ENCODE measurements at regions not wholly inside any gene's neighbourhood (a gene's known extent, or its start where the extent isn't known, plus 50 kb on each side); places are given as distances from the start of the nearest gene placed in this dataset.

DNA sequence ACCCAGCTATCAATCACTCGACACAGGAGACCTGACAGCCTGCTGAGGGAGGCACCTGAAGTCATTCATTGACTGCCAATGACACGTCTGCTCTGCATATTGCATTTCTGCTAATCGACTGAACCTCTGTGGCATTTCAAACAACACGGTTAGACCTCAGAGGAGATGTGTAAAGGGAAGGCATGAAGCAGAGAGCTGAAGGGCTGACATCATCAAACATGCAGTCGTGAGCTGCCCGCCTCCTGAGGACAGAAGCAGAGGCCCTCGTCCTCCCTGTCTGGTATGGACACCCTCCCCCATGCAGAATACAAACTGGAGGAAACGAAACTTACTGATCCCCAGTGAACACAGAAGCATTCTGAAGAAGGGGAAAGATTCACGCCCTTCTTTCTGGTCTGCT lies 462.6 kb upstream of the MGMT start:
- H3K27me3 ChIP-seq = no peaks in the 10 kb centered on the region
- 59 to 77% methylated on average over 6 to 9 of the region's 9 CpGs for WGBS, 2 donors
- H3K4me1 ChIP-seq = no peaks in the 10 kb centered on the region
- intact Hi-C loops (cut with DNase I) = no loop called here
- H3K36me3 ChIP-seq = no peaks in the 10 kb centered on the region
- H3K4me3 ChIP-seq = no peak overlapping the region
- no peak for DNase-seq
- H3K9me3 ChIP-seq = peaks cover 0 to 10% (median 0%) of the 10 kb centered on the region in 3 donors
- no peak for TF ChIP-seq POLR2A (IDR thresholded peaks at IDR 0.05)
- TF ChIP-seq, protein P1, sequence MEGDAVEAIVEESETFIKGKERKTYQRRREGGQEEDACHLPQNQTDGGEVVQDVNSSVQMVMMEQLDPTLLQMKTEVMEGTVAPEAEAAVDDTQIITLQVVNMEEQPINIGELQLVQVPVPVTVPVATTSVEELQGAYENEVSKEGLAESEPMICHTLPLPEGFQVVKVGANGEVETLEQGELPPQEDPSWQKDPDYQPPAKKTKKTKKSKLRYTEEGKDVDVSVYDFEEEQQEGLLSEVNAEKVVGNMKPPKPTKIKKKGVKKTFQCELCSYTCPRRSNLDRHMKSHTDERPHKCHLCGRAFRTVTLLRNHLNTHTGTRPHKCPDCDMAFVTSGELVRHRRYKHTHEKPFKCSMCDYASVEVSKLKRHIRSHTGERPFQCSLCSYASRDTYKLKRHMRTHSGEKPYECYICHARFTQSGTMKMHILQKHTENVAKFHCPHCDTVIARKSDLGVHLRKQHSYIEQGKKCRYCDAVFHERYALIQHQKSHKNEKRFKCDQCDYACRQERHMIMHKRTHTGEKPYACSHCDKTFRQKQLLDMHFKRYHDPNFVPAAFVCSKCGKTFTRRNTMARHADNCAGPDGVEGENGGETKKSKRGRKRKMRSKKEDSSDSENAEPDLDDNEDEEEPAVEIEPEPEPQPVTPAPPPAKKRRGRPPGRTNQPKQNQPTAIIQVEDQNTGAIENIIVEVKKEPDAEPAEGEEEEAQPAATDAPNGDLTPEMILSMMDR (IDR thresholded peaks at IDR 0.05) = no peak
- H3K27ac ChIP-seq = no peak overlapping the region

DNA sequence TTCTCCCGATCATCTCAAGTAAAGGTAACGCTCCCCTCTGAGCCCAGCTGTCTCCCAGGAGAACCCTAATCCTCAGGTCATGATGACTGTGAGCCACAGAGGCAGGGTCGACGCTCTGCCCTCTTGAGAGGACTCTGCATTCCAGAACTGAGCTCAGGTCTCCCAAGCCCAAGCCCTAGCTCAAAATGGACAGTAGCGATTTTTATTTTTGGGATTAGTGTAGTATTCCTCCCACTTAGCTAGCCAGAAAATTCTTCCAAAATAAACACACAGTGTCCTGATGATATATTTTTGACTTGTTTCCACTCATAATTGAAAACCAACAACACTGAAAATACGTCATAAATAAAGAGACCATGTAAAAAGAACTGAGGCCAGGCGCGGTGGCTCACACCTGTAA lies 462.0 kb upstream of the MGMT start:
- WGBS, 2 donors = 76 to 84% methylated on average over 4 to 7 of the region's 8 CpGs
- H3K36me3 ChIP-seq = no peaks in the 10 kb centered on the region
- no peak overlapping the region for H3K27ac ChIP-seq
- no peaks in the 10 kb centered on the region for H3K27me3 ChIP-seq
- intact Hi-C loops (cut with DNase I) = no loop called here
- H3K4me3 ChIP-seq = no peak overlapping the region
- no peak for TF ChIP-seq POLR2A (IDR thresholded peaks at IDR 0.05)
- TF ChIP-seq, protein P1 (IDR thresholded peaks at IDR 0.05) = no peak
- no peaks in the 10 kb centered on the region for H3K4me1 ChIP-seq
- peaks cover 0 to 10% (median 0%) of the 10 kb centered on the region in 3 donors for H3K9me3 ChIP-seq
- no peak for DNase-seq

DNA sequence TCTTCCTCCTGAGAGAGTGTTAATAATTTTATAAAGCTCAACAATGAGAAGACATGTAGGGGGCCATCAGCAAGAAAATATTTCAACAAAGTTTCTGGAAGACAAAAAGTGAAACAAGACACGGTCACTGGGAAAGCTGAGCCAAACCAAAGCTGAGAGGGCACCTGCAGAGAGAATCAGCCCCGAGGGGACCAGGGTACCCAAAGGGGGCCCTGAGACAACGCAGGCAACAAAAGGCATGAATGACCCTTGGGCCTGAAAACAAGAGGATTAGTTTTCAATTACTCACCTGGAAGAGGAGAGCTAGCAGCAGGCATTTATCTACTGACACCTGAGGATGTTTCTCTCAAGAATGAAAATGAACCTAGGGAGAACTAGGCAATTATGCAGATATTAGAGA lies 461.2 kb upstream of the MGMT start:
- Histone ChIP-seq H3K4me3 (no peak overlapping the region), H3K36me3 (no peaks in the 10 kb centered on the region), H3K4me1 (no peaks in the 10 kb centered on the region), H3K27ac (no peak overlapping the region), H3K9me3 (peaks cover 0 to 10% (median 0%) of the 10 kb centered on the region in 3 donors), H3K27me3 (no peaks in the 10 kb centered on the region)
- intact Hi-C loops (cut with DNase I) = no loop called here
- no peak for DNase-seq
- 48 to 60% methylated on average over 3 of the region's 3 CpGs for WGBS, 2 donors
- TF ChIP-seq, protein P1 (IDR thresholded peaks at IDR 0.05) = no peak
- TF ChIP-seq POLR2A (IDR thresholded peaks at IDR 0.05) = no peak

DNA sequence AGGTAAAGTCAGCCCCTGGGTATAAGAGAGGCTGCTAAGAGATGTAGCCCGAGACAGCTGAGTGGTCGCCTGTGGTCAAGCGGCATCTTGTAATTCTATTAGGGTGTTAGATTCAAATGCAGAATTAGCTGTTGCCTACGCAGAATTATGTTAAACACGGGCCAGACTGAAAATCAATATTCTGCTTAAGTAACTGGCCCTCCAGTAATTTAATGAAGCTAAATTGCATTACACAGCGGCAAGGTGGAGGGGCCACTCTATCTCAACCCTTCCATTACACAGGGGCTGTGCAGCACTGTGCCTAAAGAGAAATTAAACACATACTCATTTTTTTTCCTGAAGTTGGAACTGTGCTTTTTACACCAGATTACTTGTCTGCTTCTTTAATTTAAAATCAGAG lies 448.5 kb upstream of the MGMT start:
- DNase-seq = no peak
- Histone ChIP-seq H3K27ac (no peak overlapping the region), H3K9me3 (no peaks in the 10 kb centered on the region), H3K4me3 (no peak overlapping the region), H3K27me3 (no peaks in the 10 kb centered on the region), H3K4me1 (peaks cover 0 to 16% (median 0%) of the 10 kb centered on the region in 3 donors), H3K36me3 (no peaks in the 10 kb centered on the region)
- intact Hi-C loops (cut with DNase I) = no loop called here
- 88 to 95% methylated on average over 5 to 6 of the region's 6 CpGs for WGBS, 2 donors
- TF ChIP-seq, protein P1 (IDR thresholded peaks at IDR 0.05) = no peak
- no peak for TF ChIP-seq POLR2A (IDR thresholded peaks at IDR 0.05)

DNA sequence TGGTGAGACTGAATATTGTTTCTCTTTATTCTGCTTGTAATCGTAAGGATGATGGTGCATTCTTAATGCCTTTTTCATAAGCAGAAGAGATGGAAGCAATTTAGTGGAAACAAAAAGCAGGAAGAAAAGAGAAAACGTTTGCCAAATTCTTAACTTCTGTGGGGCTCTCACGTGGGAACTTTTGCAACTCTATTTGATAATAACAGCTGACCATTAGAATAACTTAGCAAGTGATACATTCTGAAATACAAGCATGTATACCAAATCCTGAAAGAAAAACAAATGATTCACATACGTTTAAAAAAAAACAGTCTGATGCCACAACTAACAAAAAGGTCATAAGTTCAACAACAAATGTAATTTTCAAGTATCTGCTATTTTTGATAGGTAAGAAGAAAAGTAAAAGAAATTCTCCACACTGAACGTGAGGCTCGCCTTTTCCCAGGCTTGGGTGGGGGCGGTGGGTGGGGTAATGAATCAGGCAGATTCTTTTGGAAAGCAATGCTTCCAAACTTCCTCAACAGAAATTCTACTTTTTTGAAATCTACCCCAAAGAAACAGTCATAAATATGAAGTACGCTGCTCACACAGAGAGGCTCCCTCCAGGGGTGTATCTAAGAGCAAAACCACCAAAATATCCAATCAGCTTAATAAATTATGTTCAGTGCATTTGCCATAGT lies 446.2 kb upstream of the MGMT start:
- DNase-seq = no peak
- Histone ChIP-seq H3K4me3 (no peak overlapping the region), H3K4me1 (peaks cover 0 to 16% (median 0%) of the 10 kb centered on the region in 3 donors), H3K27ac (peak overlapping the region in 1 of 4 donors; percentile 27), H3K9me3 (no peaks in the 10 kb centered on the region), H3K36me3 (no peaks in the 10 kb centered on the region), H3K27me3 (peaks cover 0 to 2% (median 0%) of the 10 kb centered on the region in 4 donors)
- TF ChIP-seq POLR2A (IDR thresholded peaks at IDR 0.05) = no peak
- TF ChIP-seq, protein P1 (IDR thresholded peaks at IDR 0.05) = no peak
- WGBS, 2 donors = 58 to 60% methylated on average over 8 of the region's 8 CpGs
- intact Hi-C loops (cut with DNase I) = no loop called here
